T-helper 1 cell treated with Interleukin-12 subunit alpha and Interleukin-12 subunit beta and Interleukin-4 antibody, amounts not matched to agents 30 μg/mL and 1 μg/mL, for 36 hours (primary cell): ENCODE measurements at regions not wholly inside any gene's neighbourhood (a gene's known extent, or its start where the extent isn't known, plus 50 kb on each side); places are given as distances from the start of the nearest gene placed in this dataset.

Experiments used
- H3K27ac Mint-ChIP-seq: one replicate; pipeline ENCODE4 v1.8.0; 2021; ENCODE audit warnings: mild to moderate bottlenecking, mixed read lengths
- H3K27me3 Mint-ChIP-seq: one replicate; pipeline ENCODE4 v1.8.0; 2021; ENCODE audit warnings: low read depth, mixed read lengths
- H3K36me3 Mint-ChIP-seq: one replicate; pipeline ENCODE4 v1.8.0; 2021; ENCODE audit warnings: low read depth, mixed read lengths
- H3K4me1 Mint-ChIP-seq: one replicate; pipeline ENCODE4 v1.8.0; 2021; ENCODE audit warnings: low read depth, mixed read lengths
- H3K4me3 Mint-ChIP-seq: one replicate; pipeline ENCODE4 v1.8.0; 2021; ENCODE audit warnings: mild to moderate bottlenecking, moderate library complexity, mixed read lengths
- H3K9me3 Mint-ChIP-seq: one replicate; pipeline ENCODE4 v1.8.0; 2021; ENCODE audit warnings: mixed read lengths

GRCh38 chr9:13627071-13627470 lies 347.6 kb upstream of the MPDZ start:
- Mint-ChIP-seq H3K27ac (no peak overlapping the region), H3K4me1 (no peaks in the 10 kb centered on the region), H3K4me3 (no peak overlapping the region), H3K9me3 (peaks cover 21% of the 10 kb centered on the region), H3K27me3 (no peaks in the 10 kb centered on the region), H3K36me3 (no peaks in the 10 kb centered on the region)

- Mint-ChIP-seq H3K36me3 (no peaks in the 10 kb centered on the region), H3K27ac (no peak overlapping the region), H3K4me1 (no peaks in the 10 kb centered on the region), H3K4me3 (no peak overlapping the region), H3K9me3 (peaks cover 21% of the 10 kb centered on the region), H3K27me3 (no peaks in the 10 kb centered on the region)
These were observed 347.1 kb upstream of the MPDZ start for GRCh38 chr9:13626601-13627000.

- H3K4me1 Mint-ChIP-seq = no peaks in the 10 kb centered on the region
- H3K9me3 Mint-ChIP-seq = peaks cover 9% of the 10 kb centered on the region
- H3K27me3 Mint-ChIP-seq = no peaks in the 10 kb centered on the region
- no peaks in the 10 kb centered on the region for H3K36me3 Mint-ChIP-seq
- H3K27ac Mint-ChIP-seq = no peak overlapping the region
- no peak overlapping the region for H3K4me3 Mint-ChIP-seq
These were observed 342.5 kb upstream of the MPDZ start for GRCh38 chr9:13621872-13622564.

DNA sequence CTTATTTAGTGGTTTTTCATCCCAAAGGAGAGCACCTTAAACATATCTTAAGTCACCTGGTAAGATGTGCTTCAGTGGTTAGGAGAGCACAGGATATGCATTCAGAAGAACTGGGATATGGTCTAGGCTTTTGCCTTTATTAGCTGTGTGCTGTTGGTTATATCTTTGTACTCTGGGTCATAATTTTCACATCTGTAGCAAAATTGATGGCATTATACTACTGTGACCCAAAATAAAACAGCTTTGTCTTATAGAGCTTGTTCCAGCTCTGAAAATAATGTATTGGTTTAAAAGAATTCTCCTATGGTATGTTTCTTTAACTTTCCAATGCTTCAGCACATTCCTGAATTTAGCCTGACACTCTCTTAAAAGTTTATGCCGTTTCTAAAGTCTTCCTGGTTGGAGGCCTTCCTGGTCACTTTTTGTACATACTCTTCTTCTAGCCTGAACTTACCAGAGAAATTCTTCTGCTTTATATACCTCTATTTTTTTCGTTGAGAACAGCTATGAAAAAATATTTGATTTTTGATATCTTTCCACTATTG lies 337.1 kb upstream of the MPDZ start:
- H3K9me3 Mint-ChIP-seq = peaks cover 6% of the 10 kb centered on the region
- H3K4me1 Mint-ChIP-seq = no peaks in the 10 kb centered on the region
- no peaks in the 10 kb centered on the region for H3K27me3 Mint-ChIP-seq
- H3K36me3 Mint-ChIP-seq = no peaks in the 10 kb centered on the region
- no peak overlapping the region for H3K4me3 Mint-ChIP-seq
- H3K27ac Mint-ChIP-seq = no peak overlapping the region

DNA sequence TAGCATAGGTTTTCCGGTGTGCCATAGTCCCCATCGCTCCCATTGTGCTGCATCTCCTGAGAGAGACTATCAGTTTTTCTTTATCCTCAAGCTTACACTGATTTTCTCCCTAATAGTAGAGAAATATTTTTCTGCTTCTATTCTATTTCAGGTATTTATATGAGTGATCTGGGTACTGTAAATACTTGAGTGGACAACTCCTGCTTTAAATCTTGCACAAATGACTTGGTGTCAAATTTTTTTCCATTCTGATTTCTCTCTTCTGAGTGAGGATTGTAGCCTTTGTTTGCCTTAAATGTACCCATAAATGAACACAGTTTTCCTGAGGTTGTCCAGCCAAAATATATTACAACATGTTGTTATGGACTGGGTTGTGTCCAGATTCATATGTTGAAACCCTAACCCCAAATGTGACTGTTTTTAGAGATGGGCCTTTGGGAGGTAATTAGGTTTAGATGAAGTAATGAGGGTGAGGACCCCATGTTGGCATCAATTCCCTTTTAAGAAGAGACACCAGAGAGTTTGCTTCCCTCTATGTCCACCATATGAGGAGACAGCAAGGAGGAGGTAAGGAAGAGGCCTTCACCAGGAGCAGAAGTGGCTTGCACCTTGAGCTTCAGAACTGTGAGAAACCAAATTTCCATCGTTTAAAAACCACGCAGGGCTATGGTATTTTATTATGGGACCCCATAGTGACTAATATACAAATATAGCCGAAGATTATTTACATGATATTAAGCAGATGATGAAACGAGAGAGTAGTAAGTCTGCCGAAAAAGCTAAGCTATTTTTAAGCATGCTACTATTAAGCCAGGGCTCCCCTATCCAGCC lies 336.4 kb upstream of the MPDZ start:
- Mint-ChIP-seq H3K4me1 (no peaks in the 10 kb centered on the region), H3K27me3 (no peaks in the 10 kb centered on the region), H3K27ac (no peak overlapping the region), H3K36me3 (no peaks in the 10 kb centered on the region), H3K4me3 (no peak overlapping the region), H3K9me3 (peaks cover 6% of the 10 kb centered on the region)

DNA sequence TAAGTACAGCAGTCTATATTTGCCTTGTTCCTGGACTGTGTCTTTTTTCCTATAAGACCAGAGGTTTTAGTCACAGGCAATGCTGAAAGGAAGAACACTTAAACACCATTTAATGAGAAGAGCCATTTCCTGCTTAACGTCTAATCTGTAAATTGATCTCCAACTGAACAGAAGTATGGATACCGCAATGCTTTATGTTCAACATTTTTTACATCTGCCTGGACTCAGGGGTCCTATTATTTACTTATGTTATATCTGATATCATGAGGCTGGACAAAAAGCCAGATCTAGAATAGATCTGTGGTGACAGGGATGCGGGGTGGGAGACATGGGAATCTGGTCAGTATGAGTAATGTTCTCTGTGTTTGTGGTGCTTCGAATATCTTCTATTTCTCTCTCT lies 334.6 kb upstream of the MPDZ start:
- no peaks in the 10 kb centered on the region for H3K27me3 Mint-ChIP-seq
- H3K27ac Mint-ChIP-seq = no peak overlapping the region
- no peaks in the 10 kb centered on the region for H3K4me1 Mint-ChIP-seq
- H3K36me3 Mint-ChIP-seq = no peaks in the 10 kb centered on the region
- H3K4me3 Mint-ChIP-seq = no peak overlapping the region
- peaks cover 6% of the 10 kb centered on the region for H3K9me3 Mint-ChIP-seq

DNA sequence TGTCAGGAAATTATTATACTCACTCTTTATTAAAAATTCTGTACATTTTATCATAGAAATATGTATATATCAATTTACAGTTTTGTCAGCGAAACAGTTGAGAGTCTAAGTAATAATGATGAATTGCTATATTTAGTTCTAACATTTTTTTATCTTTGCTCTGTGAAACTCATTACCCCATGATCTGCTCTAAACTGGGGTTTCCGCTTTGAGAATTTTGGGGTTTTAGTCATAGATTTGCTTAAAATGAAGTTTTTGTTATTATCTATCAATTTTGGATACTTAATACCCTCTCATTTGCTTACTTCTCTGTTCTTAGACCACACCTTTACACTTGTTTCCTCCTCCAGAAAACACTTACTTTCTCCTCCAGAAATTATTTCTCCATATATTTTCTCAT lies 333.8 kb upstream of the MPDZ start:
- Mint-ChIP-seq H3K27ac (no peak overlapping the region), H3K4me3 (no peak overlapping the region), H3K4me1 (no peaks in the 10 kb centered on the region), H3K36me3 (no peaks in the 10 kb centered on the region), H3K9me3 (peaks cover 6% of the 10 kb centered on the region), H3K27me3 (no peaks in the 10 kb centered on the region)

DNA sequence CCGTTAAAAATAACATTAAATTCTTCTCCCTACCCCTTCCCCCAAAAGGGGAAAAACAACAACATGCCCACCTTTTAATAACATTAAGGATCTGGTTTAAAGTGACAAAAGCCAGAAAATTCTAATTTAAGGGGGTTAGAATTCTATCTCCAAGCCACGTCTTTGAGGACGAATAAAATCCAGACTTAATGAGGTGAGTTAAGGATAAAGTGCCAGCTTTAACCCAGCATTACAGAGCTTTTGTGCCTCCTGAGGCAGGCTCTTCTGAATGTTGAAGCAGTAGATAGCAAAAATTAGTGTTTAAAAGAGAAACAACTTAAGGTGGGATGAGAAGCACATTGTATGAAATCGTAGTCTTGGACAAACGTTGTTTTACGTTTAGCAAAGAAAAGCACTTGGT lies 329.0 kb upstream of the MPDZ start:
- no peak overlapping the region for H3K27ac Mint-ChIP-seq
- peaks cover 4% of the 10 kb centered on the region for H3K9me3 Mint-ChIP-seq
- H3K4me3 Mint-ChIP-seq = no peak overlapping the region
- H3K27me3 Mint-ChIP-seq = no peaks in the 10 kb centered on the region
- H3K36me3 Mint-ChIP-seq = no peaks in the 10 kb centered on the region
- H3K4me1 Mint-ChIP-seq = no peaks in the 10 kb centered on the region

- no peaks in the 10 kb centered on the region for H3K4me1 Mint-ChIP-seq
These were observed 328.3 kb upstream of the MPDZ start for GRCh38 chr9:13607481-13608441.

GRCh38 chr9:13606586-13606985 lies 327.1 kb upstream of the MPDZ start:
- H3K27ac Mint-ChIP-seq = no peak overlapping the region
- H3K4me3 Mint-ChIP-seq = no peak overlapping the region
- H3K27me3 Mint-ChIP-seq = no peaks in the 10 kb centered on the region
- no peaks in the 10 kb centered on the region for H3K36me3 Mint-ChIP-seq
- H3K4me1 Mint-ChIP-seq = no peaks in the 10 kb centered on the region
- H3K9me3 Mint-ChIP-seq = peaks cover 10% of the 10 kb centered on the region

More at GRCh38 chr9:13607481-13608441, 328.3 kb upstream of the MPDZ start:
- no peak overlapping the region for H3K27ac Mint-ChIP-seq
- no peak overlapping the region for H3K4me3 Mint-ChIP-seq
- no peaks in the 10 kb centered on the region for H3K27me3 Mint-ChIP-seq
- peaks cover 5% of the 10 kb centered on the region for H3K9me3 Mint-ChIP-seq
- H3K36me3 Mint-ChIP-seq = no peaks in the 10 kb centered on the region

GRCh38 chr9:13603921-13604320 lies 324.4 kb upstream of the MPDZ start:
- H3K27me3 Mint-ChIP-seq = no peaks in the 10 kb centered on the region
- no peaks in the 10 kb centered on the region for H3K4me1 Mint-ChIP-seq
- no peaks in the 10 kb centered on the region for H3K36me3 Mint-ChIP-seq
- peaks cover 10% of the 10 kb centered on the region for H3K9me3 Mint-ChIP-seq
- no peak overlapping the region for H3K27ac Mint-ChIP-seq
- H3K4me3 Mint-ChIP-seq = no peak overlapping the region

DNA sequence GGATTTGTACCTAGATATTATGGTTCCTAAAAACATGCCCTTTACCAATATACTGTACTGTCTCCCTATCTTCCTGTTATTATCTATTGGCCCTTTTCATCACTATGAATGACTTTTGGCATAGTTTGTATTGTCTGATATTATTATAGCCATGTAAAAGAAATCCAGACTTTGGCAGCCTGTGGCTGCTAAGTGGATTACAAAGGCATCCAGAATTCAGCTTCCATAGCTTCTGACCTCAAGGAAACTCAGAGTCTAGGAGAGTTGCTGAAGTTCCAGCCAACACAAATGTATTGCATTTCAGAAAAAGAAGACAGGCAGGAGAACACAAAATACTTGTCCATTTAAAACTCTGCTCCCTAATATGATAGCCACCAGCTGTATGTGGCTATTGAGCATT lies 319.2 kb upstream of the MPDZ start:
- Mint-ChIP-seq H3K4me1 (no peaks in the 10 kb centered on the region), H3K36me3 (no peaks in the 10 kb centered on the region), H3K9me3 (peaks cover 8% of the 10 kb centered on the region), H3K27me3 (no peaks in the 10 kb centered on the region), H3K4me3 (no peak overlapping the region), H3K27ac (no peak overlapping the region)

DNA sequence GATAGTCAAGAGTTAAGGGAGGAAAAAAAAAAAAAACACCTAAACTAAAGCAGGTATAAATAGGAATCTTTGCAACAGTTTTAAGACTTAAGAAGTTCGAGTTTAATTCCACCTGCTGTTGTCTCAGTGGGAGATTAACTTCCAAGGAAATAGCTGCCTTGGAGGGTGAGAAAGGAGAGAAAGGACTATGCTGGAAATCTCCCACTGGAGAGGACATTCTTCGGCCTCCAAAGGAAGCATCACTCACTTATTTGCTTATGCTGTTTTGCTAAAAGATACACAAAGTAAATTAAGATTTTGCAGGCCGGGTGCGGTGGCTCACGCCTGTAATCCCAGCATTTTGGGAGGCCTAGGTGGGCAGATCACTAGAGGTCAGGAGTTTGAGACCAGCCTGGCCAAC lies 317.9 kb upstream of the MPDZ start:
- peaks cover 6% of the 10 kb centered on the region for H3K9me3 Mint-ChIP-seq
- H3K27ac Mint-ChIP-seq = no peak overlapping the region
- no peak overlapping the region for H3K4me3 Mint-ChIP-seq
- no peaks in the 10 kb centered on the region for H3K4me1 Mint-ChIP-seq
- H3K27me3 Mint-ChIP-seq = no peaks in the 10 kb centered on the region
- H3K36me3 Mint-ChIP-seq = no peaks in the 10 kb centered on the region

GRCh38 chr9:13597004-13597403 lies 317.5 kb upstream of the MPDZ start:
- no peaks in the 10 kb centered on the region for H3K4me1 Mint-ChIP-seq

More at GRCh38 chr9:13597004-13597403, 317.5 kb upstream of the MPDZ start:
- Mint-ChIP-seq H3K27ac (no peak overlapping the region), H3K9me3 (peaks cover 4% of the 10 kb centered on the region), H3K27me3 (no peaks in the 10 kb centered on the region), H3K4me3 (no peak overlapping the region), H3K36me3 (no peaks in the 10 kb centered on the region)
